Keratinocyte (primary cell): ENCODE measurements at regions not wholly inside any gene's neighbourhood (a gene's known extent, or its start where the extent isn't known, plus 50 kb on each side); places are given as distances from the start of the nearest gene placed in this dataset.
"Not testable (repeated sequence)": the region's sequence is repeated elsewhere in the genome, so short reads cannot be mapped to it uniquely, and the experiment has no call there.

Experiments used
- DNase-seq: peaks from one replicate; pipeline ENCODE4 v3.0.0-alpha.2; 2011; ENCODE audit warnings: low read depth, missing footprints, low spot score
- FAIRE-seq: peaks from 2 replicates; lab custom pipeline; 2011; peaks lifted over from hg19 to GRCh38; lab: Jason Lieb, UNC
- H2AFZ ChIP-seq: 2 replicates; pipeline ENCODE4 v1.6.0; 2012; ENCODE audit warnings: low read length, control low read depth, inconsistent platforms; ENCODE audit not compliant: control insufficient read depth
- H3K27ac ChIP-seq: 2 replicates; pipeline ENCODE4 v1.5.1; 2011; ENCODE audit warnings: low read length; ENCODE audit not compliant: control insufficient read depth, insufficient read depth
- H3K27me3 ChIP-seq: 3 replicates; pipeline ENCODE4 v1.6.0; 2011; ENCODE audit warnings: low read length; ENCODE audit not compliant: control insufficient read depth, insufficient read depth; ENCODE audit errors: extremely low read depth
- H3K36me3 ChIP-seq, 2 experiments: 2 replicates in 1 of 2; 3 replicates in 1 of 2; pipeline ENCODE4 v1.5.1; 2011; ENCODE audit warnings: low read length in 2 of 2, mild to moderate bottlenecking in 1 of 2; ENCODE audit not compliant: control insufficient read depth in 2 of 2, insufficient read depth in 2 of 2; ENCODE audit errors: extremely low read depth in 1 of 2
- H3K4me1 ChIP-seq: 3 replicates; pipeline ENCODE4 v1.5.1; 2011; ENCODE audit warnings: low read length; ENCODE audit not compliant: control insufficient read depth, insufficient read depth; ENCODE audit errors: extremely low read depth
- H3K4me2 ChIP-seq: 3 replicates; pipeline ENCODE4 v1.6.0; 2011; ENCODE audit warnings: low read depth, low read length; ENCODE audit not compliant: control insufficient read depth, insufficient read depth; ENCODE audit errors: extremely low read depth
- H3K4me3 ChIP-seq, 3 experiments: fragments of 200-600 bp in 1 of 3; sonication (generic) in 1 of 3; 2 replicates in 2 of 3; 3 replicates in 1 of 3; pipeline ENCODE4 v1.5.1; 2011 to 2016; ENCODE audit warnings: low read length in 3 of 3, mild to moderate bottlenecking in 3 of 3, control low read depth in 2 of 3, inconsistent platforms in 1 of 3, low read depth in 1 of 3, mixed read lengths in 1 of 3, mixed run types in 1 of 3, moderate library complexity in 1 of 3; ENCODE audit not compliant: control insufficient read depth in 2 of 3, insufficient read depth in 2 of 3; ENCODE audit errors: extremely low read depth in 1 of 3
- H3K79me2 ChIP-seq: 2 replicates; pipeline ENCODE4 v1.6.0; 2012; ENCODE audit warnings: low read length; ENCODE audit not compliant: control insufficient read depth, insufficient read depth
- H3K9ac ChIP-seq: 3 replicates; pipeline ENCODE4 v1.6.0; 2011; ENCODE audit warnings: low read length; ENCODE audit not compliant: control insufficient read depth, insufficient read depth; ENCODE audit errors: extremely low read depth
- H3K9me1 ChIP-seq: 3 replicates; pipeline ENCODE4 v1.6.0; 2011; ENCODE audit warnings: low read length; ENCODE audit not compliant: control insufficient read depth, insufficient read depth; ENCODE audit errors: extremely low read depth
- H3K9me3 ChIP-seq: 2 replicates; pipeline ENCODE4 v1.5.1; 2012; ENCODE audit warnings: low read depth, low read length; ENCODE audit not compliant: control insufficient read depth
- H4K20me1 ChIP-seq: 3 replicates; pipeline ENCODE4 v1.6.0; 2011; ENCODE audit warnings: low read length; ENCODE audit not compliant: control insufficient read depth, insufficient read depth; ENCODE audit errors: extremely low read depth
- CTCF ChIP-seq, 3 experiments: IDR thresholded peaks in 1 of 3; conservative IDR thresholded peaks in 1 of 3; optimal IDR thresholded peaks in 1 of 3; 2 replicates in 2 of 3; 3 replicates in 1 of 3; pipeline versions ENCODE3 to v1.5.1; 2011; ENCODE audit warnings: low read length in 3 of 3, mild to moderate bottlenecking in 3 of 3, moderate library complexity in 2 of 3, control low read depth in 1 of 3, inconsistent platforms in 1 of 3; ENCODE audit not compliant: insufficient read depth in 2 of 3; ENCODE audit errors: extremely low read depth in 1 of 3
- EZH2 ChIP-seq: IDR thresholded peaks from one replicate; pipeline ENCODE4 v1.6.1; 2012; ENCODE audit warnings: inconsistent platforms, mild to moderate bottlenecking, low read length, moderate library complexity
- dilution Hi-C: fragments of 300-500 bp; cut with MboI; formaldehyde crosslinking; loops from one replicate; pipeline ENCODE4 v1.7.0; 2020; ENCODE audit warnings: low sequenced_read_pairs; ENCODE audit not compliant: extremely low pct_ligation_motif_present

GRCh38 chr2:16025211-16025875 lies 85.0 kb downstream of the MYCN start:
- no peak for DNase-seq
- dilution Hi-C loops, result no loop called here
- Histone ChIP-seq H3K9me3 (no peaks in the 10 kb centered on the region), H4K20me1 (no peaks in the 10 kb centered on the region), H3K4me3 (no peak overlapping the region), H3K27me3 (no peaks in the 10 kb centered on the region), H3K4me2 (no peak overlapping the region), H3K9ac (no peak overlapping the region), H2AFZ (no peak overlapping the region), H3K4me1 (no peaks in the 10 kb centered on the region), H3K27ac (no peak overlapping the region), H3K9me1 (no peaks in the 10 kb centered on the region), H3K36me3 (no peaks in the 10 kb centered on the region), H3K79me2 (no peaks in the 10 kb centered on the region)
- no peak for FAIRE-seq
- TF ChIP-seq CTCF (optimal IDR thresholded peaks at IDR 0.05 in 1 of 3, IDR thresholded peaks at IDR 0.05 in 1 of 3, conservative IDR thresholded peaks at IDR 0.05 in 1 of 3; ENCODE audit: extremely low read depth in 1 of 3, insufficient read depth in 2 of 3, low read length in 3 of 3) (no peak), EZH2 (no peak)

- dilution Hi-C loops, FAIRE-seq, H3K36me3 ChIP-seq, H3K4me2 ChIP-seq, DNase-seq, H3K4me3 ChIP-seq, H4K20me1 ChIP-seq, H3K9ac ChIP-seq, H3K9me1 ChIP-seq, H2AFZ ChIP-seq, H3K27me3 ChIP-seq, H3K27ac ChIP-seq, H3K9me3 ChIP-seq, H3K4me1 ChIP-seq, H3K79me2 ChIP-seq: not testable (repeated sequence)
Measured at GRCh38 chr2:16024628-16025027, 84.3 kb downstream of the MYCN start.
